ENCODE measurements at regions not wholly inside any gene's neighbourhood (a gene's known extent, or its start where the extent isn't known, plus 50 kb on each side); places are given as distances from the start of the nearest gene placed in this dataset.

- no peak for TF ChIP-seq ATF3 (IDR thresholded peaks at IDR 0.05)
- no peak for TF ChIP-seq JUND (IDR thresholded peaks at IDR 0.05)
- no peak for TF ChIP-seq EGR1 (IDR thresholded peaks at IDR 0.05; ENCODE audit: low read depth in 2 of 2)
Observed at GRCh38 chr13:76474966-76475365, 411.2 kb downstream of the KCTD12 start (continued).

- no peak for DNase-seq (ENCODE audit: low spot score)
- no peak for TF ChIP-seq FOXA1 (IDR thresholded peaks at IDR 0.05)
- TF ChIP-seq HNF4G (IDR thresholded peaks at IDR 0.05), result no peak
- TF ChIP-seq ZBTB33 (IDR thresholded peaks at IDR 0.05), result no peak
- Histone ChIP-seq H3K4me3 (ENCODE audit: low read depth in 1 of 3, low read length in 3 of 3) (no peak overlapping the region), H3K9ac (ENCODE audit: low read depth in 1 of 2, low read length in 2 of 2) (no peak overlapping the region), H3K27me3 (ENCODE audit: control insufficient read depth in 4 of 4, insufficient read depth in 4 of 4, low read length in 3 of 4) (no peaks in the 10 kb centered on the region), H3K36me3 (ENCODE audit: control insufficient read depth in 4 of 4, insufficient read depth in 3 of 4, low read depth in 1 of 4, low read length in 3 of 4) (no peaks in the 10 kb centered on the region), H3K9me3 (ENCODE audit: control insufficient read depth in 4 of 4, low read length in 3 of 4) (no peaks in the 10 kb centered on the region), H3K27ac (ENCODE audit: low read depth in 1 of 2, low read length in 2 of 2) (no peak overlapping the region), H3K4me1 (ENCODE audit: control insufficient read depth in 4 of 4, insufficient read depth in 4 of 4, low read length in 3 of 4) (no peaks in the 10 kb centered on the region)
- WGBS, result 80% methylated on average over 1 of the region's 1 CpG
Observed at GRCh38 chr13:76474356-76474755, 411.8 kb downstream of the KCTD12 start.

GRCh38 chr13:76473552-76474134, 412.6 kb downstream of the KCTD12 start:
- TF ChIP-seq EGR1 (IDR thresholded peaks at IDR 0.05; ENCODE audit: low read depth in 2 of 2), result no peak
- no peak for TF ChIP-seq FOXA1 (IDR thresholded peaks at IDR 0.05)
- TF ChIP-seq RXRA (IDR thresholded peaks at IDR 0.05), result peak in 1 of 2 donors; percentile 45
- TF ChIP-seq HNF4G (IDR thresholded peaks at IDR 0.05), result no peak
- no peak for TF ChIP-seq JUND (IDR thresholded peaks at IDR 0.05)
- TF ChIP-seq NR2F2 (IDR thresholded peaks at IDR 0.05), result no peak
- no peak for TF ChIP-seq HNF4A (conservative IDR thresholded peaks at IDR 0.05)
- TF ChIP-seq REST (IDR thresholded peaks at IDR 0.05), result no peak
- TF ChIP-seq CTCF (IDR thresholded peaks at IDR 0.05; ENCODE audit: low read depth, low read length, missing input control), result peak; percentile 89
- no peak for TF ChIP-seq GABPA (IDR thresholded peaks at IDR 0.05 in 1 of 2, conservative IDR thresholded peaks at IDR 0.05 in 1 of 2)
- no peak for TF ChIP-seq SP1 (IDR thresholded peaks at IDR 0.05)
- no peak for TF ChIP-seq TAF1 (conservative IDR thresholded peaks at IDR 0.05)
- TF ChIP-seq ATF3 (IDR thresholded peaks at IDR 0.05), result no peak
- TF ChIP-seq FOXA2 (IDR thresholded peaks at IDR 0.05), result no peak
- peak; percentile 91 to 93 for TF ChIP-seq RAD21 (IDR thresholded peaks at IDR 0.05)
- TF ChIP-seq MAX (IDR thresholded peaks at IDR 0.05), result no peak
- no peak for TF ChIP-seq ZBTB33 (IDR thresholded peaks at IDR 0.05)
- no peak overlapping the region for H3K4me3 ChIP-seq (ENCODE audit: low read depth in 1 of 3, low read length in 3 of 3)
- peak; percentile 81 for DNase-seq (ENCODE audit: low spot score)
- no peak overlapping the region for H3K9ac ChIP-seq (ENCODE audit: low read depth in 1 of 2, low read length in 2 of 2)
- no peak overlapping the region for H3K27ac ChIP-seq (ENCODE audit: low read depth in 1 of 2, low read length in 2 of 2)
- H3K9me3 ChIP-seq (ENCODE audit: control insufficient read depth in 4 of 4, low read length in 3 of 4), result no peaks in the 10 kb centered on the region
- H3K4me1 ChIP-seq (ENCODE audit: control insufficient read depth in 4 of 4, insufficient read depth in 4 of 4, low read length in 3 of 4), result no peaks in the 10 kb centered on the region
- H3K27me3 ChIP-seq (ENCODE audit: control insufficient read depth in 4 of 4, insufficient read depth in 4 of 4, low read length in 3 of 4), result no peaks in the 10 kb centered on the region
- H3K36me3 ChIP-seq (ENCODE audit: control insufficient read depth in 4 of 4, insufficient read depth in 3 of 4, low read depth in 1 of 4, low read length in 3 of 4), result no peaks in the 10 kb centered on the region

Measured in liver (tissue), 8 donors.